Hematopoietic multipotent progenitor cell treated with erythropoietin and hydrocortisone succinate and interleukin-3 and kit ligand, for 6 days (in vitro differentiated cells): ENCODE measurements at regions not wholly inside any gene's neighbourhood (a gene's known extent, or its start where the extent isn't known, plus 50 kb on each side); places are given as distances from the start of the nearest gene placed in this dataset.
"Not testable (repeated sequence)": the region's sequence is repeated elsewhere in the genome, so short reads cannot be mapped to it uniquely, and the experiment has no call there.

Experiments used
- DNase-seq: peaks from one replicate; pipeline ENCODE4 v3.0.0-alpha.2; 2015

DNA sequence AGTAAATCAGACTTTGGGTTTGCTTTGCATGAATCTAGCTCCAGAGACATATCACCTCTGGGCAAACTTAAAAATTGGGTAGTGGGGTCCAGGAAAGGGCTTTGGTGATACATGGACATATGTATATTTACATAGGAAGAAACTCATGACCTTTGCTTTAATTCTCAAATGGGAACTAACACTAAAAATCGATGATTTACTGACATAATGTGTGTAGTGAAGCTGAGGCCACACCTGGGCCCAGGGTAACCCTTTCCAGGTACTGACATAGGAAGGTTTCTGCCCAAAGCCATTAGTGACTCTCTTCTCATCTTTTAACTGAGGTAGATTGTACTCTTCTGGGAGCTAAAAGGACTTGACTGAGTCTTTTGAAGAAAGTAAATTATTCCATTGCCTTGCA, 411.2 kb upstream of the TBL1XR1 start:
- DNase-seq = no peak

DNA sequence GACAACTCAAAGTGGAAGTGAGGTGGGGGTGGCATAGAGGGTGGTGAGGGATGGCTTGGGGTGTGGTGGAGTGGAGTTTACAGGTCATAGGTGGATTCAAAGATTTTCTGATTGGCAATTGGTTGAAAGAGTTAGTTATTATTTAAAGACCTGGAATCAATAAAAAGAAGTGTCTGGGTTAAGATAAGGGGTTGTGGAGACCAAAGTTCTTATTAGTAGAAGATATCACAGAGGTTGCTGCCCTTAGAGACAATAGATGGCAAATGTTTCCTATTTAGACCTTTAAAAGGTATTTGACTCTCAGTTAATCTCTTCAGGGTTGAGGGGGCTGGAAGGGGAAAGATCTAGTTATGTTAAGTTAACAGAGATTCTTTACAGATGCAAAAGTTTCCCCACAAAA, 412.3 kb upstream of the TBL1XR1 start:
- no peak for DNase-seq

DNA sequence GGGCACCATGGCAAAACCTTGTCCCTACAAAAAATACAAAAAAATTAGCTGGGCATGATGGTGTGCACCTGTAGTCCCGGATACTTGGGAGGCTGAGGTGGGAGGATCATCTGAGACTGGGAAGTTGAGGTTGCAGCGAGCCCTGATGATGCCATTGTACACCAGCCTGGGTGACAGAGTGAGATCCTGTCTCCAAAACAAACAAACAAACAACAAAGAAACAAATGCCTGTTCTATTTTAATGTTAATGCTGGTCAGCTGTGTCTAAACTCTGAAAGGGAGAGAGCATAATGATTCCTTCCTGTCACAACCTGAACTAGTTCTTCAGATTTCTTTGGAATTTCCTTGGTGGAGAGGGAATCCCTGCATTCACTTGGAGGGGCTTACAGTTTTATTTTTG, 413.0 kb upstream of the TBL1XR1 start:
- no peak for DNase-seq

DNA sequence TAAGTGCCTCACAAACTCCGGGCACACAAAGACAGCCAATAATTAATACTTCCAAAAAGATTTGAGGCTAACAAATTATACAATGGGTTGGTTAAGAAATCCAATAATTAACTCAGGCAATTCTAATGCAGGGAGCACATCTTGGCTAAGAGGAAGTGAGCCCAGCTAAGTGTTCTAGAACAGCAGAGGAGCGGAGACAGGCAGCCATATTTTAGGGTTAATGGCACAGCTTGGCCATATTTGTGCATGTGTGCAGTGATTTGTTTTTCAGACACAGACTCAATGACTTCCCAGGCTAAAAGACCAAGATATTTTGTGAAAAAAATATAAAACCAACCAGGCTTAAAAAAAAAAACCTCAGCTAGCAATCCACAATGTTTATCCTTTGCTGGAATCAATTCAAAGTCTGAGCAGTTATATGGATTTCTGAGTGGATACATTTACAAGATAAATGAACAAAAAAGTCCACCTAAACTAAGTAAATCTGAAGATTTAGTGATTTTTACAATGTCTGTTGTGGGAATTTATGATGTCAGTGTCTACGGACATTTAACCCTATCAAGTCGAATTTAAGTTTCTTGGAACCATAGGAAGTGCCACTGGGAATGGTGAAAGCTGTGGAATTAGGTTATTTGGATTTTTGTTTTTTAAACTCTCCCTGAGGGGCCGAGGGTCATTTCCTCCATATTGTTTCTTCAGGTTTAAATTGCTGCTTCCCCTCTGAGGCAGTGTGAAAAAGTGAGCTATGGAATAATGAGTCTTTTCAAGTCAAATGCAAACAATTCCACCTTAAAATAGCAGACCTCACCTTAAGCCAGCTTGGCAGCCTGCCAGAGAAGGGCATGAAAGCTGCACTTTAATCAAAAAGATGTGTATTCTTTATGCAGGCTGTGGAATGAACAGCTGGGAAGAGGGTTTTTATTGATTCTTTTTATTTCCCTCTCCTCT, 413.7 kb upstream of the TBL1XR1 start:
- no peak for DNase-seq

DNA sequence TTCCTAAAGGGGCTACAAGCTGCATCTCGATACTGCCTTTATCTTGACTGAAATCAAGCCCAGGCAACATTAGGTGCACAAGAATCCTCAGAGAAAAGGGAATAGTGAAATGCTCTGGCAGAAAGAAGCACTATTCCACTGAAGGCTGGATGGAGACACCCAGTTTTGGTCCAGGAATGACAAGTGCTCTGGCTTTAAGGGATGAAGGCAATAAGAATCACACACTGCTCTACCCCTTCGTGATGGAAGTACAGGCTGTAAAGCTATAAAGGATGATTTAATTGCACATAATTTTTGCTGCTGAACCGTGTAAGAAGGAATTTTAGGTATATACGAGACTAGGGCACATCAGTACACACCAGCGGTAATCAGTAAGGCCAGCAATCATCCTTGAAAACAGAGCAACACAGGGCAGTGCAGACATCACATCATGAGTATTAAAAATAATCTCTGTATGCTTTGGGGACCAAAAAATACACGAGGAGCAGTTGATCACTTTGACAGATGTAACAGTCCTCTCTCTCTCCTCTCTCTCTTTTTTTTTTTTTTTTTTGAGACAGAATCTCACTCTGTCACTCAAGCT, 414.6 kb upstream of the TBL1XR1 start:
- no peak for DNase-seq

DNA sequence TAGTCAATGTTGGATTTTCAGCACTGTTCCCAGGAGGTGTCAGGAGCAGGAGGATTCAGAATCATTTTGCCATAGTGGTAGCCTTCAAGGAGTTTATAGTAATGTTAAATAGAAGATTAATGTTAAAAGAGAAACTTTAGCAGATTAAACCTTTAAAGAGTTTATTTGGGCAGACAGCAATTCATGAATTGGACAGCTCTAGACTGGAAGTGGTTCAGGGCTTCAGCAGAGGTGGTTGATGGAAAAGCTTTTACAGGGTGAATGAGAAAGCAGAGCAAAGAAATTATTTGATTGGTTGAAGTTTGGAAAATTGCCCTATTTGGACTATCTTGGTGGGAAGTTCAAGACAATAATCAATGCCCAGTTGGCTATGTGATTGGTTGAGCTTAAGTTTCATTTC, 416.6 kb upstream of the TBL1XR1 start:
- DNase-seq = no peak

DNA sequence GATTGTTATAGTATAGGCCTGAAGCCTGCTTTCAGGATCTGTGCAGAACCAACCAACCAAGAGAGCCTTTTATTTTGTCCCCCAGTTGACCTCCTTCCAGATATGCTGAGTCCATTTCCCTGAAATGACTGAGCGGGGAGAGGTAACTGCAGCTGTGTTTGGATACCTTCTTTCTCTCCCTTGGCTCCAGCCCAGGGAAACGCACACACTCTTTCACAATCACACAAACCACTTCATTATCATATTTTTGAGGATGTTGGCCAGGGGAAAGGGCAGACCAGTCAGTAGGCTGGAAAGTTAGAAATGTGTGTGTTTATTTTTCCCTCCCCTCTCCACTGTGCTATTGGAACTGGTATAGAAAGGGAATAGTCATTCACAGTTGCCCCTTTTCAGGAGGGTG, 417.7 kb upstream of the TBL1XR1 start:
- peak; percentile 55 for DNase-seq

DNA sequence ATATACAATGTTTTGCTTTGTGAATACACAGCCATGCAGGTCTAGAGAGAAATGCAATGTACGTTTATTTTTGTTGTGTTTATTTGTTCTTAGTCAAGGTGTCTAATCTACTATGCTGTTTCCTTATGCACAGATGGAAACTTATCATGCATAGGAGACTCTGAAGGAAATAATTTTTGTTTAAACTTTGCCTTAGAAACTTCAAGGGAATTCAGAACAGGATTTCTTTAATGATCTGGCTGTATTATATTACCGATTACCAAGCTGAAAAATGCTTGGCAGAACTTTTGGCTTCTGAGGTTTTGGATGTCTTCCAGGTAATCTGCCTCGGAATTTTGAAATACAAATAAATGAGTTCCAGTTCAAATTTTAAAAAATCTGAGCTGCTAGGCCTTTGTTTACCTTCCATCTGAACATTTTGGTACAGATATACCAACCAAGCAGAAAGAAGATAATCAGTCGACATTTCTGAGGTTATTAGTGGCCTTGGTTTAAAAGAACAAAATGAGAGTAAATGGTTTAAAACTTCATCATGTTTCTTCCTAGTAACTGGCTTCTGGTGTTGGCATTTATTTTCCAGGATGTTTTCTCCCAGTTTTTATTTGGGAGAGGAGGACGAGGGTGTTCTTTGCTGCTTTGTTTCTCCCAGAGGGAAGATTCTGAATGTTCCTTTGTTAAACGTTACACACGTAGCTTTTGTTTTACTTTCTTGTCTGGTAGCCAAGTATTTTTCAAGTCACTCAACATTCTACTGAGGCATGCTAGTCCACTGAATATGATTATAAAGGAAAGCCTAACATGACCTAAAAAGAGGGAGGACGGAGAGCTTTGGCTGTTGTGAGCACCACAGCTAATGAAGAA, 421.8 kb upstream of the TBL1XR1 start:
- no peak for DNase-seq

DNA sequence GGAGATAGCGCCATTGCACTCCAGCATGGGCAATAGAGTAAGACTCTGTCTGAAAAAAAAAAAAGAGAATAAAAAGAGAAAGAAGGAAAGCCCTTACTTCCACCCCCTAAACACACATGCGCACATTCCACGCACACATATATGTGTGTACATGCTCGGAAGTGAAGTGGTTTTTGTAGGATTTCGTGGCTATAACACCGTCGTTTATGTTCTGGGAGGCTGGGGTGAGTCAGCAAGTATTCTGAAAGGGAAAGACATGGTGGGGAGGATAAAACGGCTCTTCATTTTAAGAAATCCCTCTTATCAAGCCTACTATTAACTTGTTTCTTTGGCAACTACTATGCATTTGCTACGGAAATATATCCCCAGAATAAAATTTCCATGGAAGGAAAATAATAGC, 422.8 kb upstream of the TBL1XR1 start:
- DNase-seq = no peak

DNA sequence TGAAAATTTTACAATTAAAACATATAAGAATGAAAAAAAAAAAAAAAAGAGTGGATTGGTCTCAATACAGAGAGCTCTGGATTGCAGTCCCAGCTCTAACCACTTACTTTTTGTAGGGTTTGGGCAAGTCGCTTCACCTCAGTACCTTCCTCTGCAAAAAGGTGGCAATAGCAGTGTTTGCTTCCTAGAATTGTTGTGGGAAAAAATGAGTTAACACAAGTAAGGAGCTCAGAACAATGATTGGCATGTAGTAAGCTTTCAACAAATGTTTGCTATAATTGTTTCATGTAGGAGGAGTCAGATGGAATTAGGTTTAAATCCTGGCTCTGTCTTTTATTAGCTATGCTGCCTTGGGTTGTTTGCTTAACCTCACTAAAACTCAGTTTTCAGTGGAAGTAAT, 425.2 kb upstream of the TBL1XR1 start:
- DNase-seq = no peak

DNA sequence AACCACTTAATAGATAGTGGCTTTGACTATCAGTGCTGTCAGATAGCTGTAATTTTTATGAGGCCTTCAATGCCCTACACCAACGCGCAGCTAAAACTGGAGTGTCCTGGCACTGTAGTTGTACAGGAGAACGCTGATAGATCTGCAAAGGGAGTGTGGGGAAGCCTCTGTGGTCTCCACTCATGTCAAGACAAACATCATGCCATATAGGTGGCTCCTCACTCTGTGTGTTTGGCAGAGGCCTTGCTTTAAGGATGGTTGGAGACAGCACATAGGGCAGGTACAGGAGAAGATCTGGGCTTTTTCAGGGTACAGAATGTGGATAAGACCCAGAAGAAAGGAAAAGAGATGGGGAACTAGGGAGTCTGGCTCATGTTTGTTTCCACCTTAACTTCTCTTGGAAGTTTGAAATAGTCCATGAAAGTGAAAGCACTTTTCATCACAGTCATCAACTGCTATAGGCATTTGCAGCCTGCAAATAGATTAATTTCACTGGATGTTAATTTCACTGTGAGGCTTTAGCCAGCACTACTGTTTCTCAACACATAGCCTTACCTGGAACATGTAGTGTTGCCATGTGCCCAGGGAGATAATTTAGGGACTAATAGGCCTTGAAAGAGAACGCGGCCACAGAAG, 425.8 kb upstream of the TBL1XR1 start:
- DNase-seq = no peak

DNA sequence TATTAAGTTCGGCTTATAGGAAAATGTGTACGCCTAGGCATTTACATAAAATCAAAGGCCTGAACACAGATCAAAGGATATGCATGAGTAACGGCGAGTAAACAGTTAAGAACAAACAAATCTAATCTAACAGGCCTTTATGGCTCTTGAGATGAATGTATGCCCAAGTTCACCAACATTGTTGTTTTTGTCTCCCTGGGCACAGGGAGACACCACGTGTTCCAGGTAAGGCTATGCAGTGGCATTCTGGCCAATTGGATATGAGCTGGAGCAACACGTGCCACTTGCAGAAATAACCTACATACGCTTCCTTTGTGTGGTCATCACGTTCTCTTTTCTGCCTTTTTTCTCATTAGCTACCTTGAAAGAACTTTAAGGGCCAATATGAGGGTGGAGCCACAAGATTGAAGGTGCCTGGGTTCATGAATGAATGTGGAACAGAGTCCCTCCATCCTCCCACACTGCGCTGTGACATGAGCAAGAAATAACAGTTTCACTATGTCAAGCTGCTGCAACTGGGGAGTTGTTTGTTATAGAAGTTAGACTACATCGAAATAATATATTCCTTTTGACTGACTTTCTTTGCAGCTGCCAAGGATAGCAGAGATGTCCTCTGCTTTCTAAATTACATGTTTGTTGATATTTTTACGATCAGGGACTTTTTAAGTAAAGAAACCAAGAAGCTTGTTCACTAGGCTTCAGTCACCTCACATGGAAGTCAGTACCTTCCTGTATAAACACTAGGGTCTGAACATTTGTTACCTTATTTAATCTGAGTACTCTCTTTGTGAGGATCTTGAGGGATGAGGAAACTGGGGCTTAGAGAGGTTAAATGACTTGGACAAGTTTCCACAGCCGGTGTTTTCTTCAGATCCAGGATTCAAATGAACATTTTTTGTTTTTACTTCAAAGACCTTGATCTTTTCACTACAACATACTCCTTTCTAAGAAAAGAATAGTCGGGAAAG, 427.5 kb upstream of the TBL1XR1 start:
- DNase-seq = no peak

DNA sequence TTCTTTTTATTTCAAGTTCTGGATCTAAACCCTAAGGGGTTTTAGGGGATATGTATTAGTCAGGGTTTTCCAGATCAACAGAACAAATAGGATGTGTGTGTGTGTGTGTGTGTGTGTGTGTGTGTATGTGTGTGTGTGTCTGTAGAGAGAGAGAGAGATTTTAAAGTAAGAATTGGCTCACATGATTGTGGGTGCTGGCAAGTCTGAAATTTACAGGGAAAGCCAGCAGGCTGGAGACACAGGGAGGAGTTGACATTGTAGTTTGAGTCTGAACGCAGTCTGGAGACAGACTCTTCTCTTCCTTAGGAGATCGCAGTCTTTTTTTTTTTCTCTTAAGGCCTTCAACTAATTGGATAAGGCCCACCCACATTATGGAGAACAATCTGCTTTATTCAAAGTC, 428.8 kb upstream of the TBL1XR1 start:
- DNase-seq = no peak

DNA sequence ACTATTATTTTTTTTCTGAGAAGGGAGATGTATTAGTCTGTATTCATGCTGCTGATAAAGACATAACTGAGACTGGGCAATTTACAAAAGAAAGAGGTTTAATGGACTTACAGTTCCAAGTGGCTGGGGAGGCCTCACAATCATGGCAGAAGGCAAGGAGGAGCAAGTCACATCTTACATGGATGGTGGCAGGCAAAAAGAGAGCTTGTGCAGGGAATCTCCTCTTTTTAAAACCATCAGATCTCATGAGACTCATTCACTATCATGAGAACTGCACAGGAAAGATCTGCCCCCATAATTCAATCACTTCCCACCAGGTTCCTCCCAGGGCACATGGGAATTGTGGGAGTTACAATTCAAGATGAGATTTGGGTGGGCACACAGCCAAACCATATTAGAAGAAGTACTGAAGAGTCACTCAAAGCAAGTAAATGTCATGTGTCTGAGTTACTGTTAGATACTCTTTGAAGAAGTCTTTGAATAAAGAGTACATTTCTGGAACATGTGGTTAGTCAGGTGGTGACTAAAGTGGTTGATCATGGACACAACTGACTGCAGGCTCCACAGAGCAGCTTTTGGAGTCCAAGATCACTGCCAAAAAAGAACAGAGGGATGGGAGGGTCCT, 430.9 kb upstream of the TBL1XR1 start:
- DNase-seq = not testable (repeated sequence)

DNA sequence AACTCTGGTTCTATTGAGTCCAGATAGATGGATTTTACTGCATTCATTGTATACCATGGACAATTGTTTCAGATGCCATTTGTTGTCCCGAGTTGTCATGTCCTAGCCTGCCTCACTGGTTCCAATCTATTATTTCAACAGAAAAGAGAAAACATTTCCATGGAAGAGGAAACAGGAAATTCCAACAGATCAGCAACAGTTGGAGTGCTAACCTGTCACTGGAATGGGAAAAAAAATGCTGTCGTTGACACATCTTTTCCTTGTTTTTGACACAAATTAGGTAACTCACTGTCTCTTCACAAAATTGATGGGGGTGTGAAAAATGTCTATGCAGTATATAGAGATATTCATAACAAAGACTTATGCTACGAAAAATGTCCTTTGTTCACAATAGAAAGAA, 432.0 kb upstream of the TBL1XR1 start:
- no peak for DNase-seq

DNA sequence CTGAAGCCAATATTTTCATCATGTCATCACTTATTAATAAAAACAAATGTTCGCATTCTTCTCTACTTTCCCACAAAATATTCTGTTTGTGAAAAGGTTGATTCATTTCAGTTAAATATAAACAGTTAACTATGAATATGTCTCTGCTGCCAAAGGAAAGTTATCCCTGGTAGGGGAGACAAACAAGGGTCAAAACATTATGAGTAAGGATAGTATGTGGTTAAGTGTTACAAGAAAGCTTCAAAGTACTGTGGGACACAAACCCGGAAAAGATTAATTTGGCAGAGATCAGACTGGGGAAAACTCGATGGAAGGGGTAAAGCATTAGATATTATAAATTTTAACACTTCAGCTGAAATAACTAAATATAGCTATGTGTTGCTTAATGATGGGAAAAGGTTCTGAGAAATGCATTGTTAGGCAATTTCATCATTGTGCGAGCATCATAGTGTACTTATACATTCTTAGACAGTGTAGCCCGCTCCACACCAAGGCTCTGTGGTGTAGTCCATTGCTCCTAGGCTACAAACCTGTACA, 436.5 kb upstream of the TBL1XR1 start:
- no peak for DNase-seq

DNA sequence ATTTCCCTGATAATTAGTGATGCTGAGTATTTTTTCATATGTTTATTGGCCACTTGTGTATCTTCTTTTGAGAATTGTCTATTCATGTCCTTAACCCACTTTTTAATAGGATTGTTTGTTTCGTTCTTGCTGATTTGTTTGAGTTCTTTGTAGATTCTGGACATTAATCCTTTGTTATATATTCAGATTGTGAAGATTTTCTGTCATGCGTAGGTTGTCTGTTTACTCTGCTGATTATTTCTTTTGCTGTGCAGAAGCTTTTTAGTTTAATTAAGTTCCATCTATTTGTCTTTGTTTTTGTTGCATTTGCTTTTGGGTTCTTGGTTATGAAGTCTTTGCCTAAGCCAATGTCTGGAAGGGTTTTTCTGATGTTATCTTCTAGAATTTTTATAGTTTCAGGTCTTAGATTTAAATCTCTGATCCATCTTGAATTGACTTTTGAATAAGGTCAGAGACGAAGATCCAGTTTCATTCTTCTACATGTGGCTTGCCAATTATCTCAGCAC, 438.4 kb upstream of the TBL1XR1 start:
- DNase-seq = not testable (repeated sequence)

DNA sequence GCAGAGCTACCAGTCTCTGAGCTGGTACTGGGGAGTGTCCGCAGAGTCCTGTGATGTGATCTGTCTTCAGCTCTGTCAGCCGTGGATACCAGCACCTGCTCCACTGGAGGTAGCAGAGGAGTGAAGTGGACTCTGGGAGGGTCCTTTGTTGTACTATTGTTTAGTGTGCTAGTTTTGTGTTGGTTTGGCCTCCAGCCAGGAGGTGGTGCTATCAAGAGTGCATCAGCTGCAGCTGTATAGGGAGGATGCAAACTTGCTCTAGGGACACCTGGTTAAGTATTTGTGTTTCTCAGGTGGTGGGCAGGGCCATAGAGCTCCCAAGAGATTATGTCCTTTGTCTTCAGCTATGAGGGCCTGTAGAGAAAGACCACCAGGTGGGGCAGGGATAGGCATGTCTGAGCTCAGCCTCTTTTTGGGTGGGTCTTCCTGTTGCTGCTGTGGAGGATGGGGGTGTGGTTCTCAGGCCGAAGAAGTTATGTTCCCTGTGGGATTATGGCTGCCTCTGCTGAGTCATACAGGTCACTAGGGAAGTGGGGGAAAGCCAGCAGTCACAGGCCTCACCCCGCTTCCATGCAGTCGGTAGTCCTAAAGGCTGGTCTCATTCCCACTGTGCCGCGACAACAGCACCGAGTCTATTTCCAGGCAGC, 443.2 kb upstream of the TBL1XR1 start:
- DNase-seq = peak; percentile 6

DNA sequence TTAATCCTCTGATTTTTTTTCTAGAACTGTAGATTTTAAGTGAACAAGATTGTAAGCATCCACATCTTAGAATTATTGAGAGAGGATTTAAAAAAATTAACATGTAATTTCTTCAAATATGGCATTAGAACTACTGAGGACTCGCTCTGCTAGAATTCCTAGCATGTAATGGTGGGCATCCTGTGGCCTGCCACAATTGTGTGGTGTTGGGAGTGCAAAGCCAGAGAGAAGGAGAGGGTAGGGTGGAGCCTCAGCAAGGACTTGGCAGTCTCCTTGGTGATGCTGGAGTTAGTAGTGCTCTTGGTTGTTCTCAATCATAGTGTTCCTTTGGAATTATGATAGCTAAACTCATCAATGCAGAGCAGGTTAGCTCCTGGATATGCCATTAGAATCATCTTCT, 443.9 kb upstream of the TBL1XR1 start:
- DNase-seq = no peak
